Trophoblast cell (in vitro differentiated cells and primary cell): ENCODE measurements at regions not wholly inside any gene's neighbourhood (a gene's known extent, or its start where the extent isn't known, plus 50 kb on each side); places are given as distances from the start of the nearest gene placed in this dataset.

Experiments used
- DNase-seq, 2 donors: peaks; one replicate each; pipeline ENCODE4 v3.0.0-alpha.2; 2016
- H2AFZ ChIP-seq: 2 replicates; pipeline ENCODE4 v1.6.1; 2013; ENCODE audit warnings: low read length, moderate library complexity, mild to moderate bottlenecking; ENCODE audit not compliant: insufficient read depth, poor library complexity
- H2AK5ac ChIP-seq: 2 replicates; pipeline ENCODE4 v1.6.1; 2013; ENCODE audit warnings: mild to moderate bottlenecking, low read length
- H2BK120ac ChIP-seq: 2 replicates; pipeline ENCODE4 v1.6.1; 2013; ENCODE audit warnings: low read length, mild to moderate bottlenecking, moderate library complexity; ENCODE audit not compliant: insufficient read depth, poor library complexity
- H2BK12ac ChIP-seq: 2 replicates; pipeline ENCODE4 v1.6.1; 2013; ENCODE audit warnings: mild to moderate bottlenecking, low read length, moderate library complexity
- H2BK5ac ChIP-seq: 2 replicates; pipeline ENCODE4 v1.6.1; 2013; ENCODE audit warnings: low read length, low read depth, moderate library complexity, mild to moderate bottlenecking; ENCODE audit not compliant: poor library complexity
- H3K14ac ChIP-seq: 2 replicates; pipeline ENCODE4 v1.6.1; 2013; ENCODE audit warnings: mild to moderate bottlenecking, low read length
- H3K18ac ChIP-seq: 2 replicates; pipeline ENCODE4 v1.6.1; 2013; ENCODE audit warnings: mild to moderate bottlenecking, low read length
- H3K23ac ChIP-seq: 2 replicates; pipeline ENCODE4 v1.6.1; 2013; ENCODE audit warnings: low read length
- H3K27ac ChIP-seq: 2 replicates; pipeline ENCODE4 v1.5.1; 2013; ENCODE audit warnings: low read depth, mild to moderate bottlenecking, inconsistent platforms, low read length, moderate library complexity
- H3K27me3 ChIP-seq: 2 replicates; pipeline ENCODE4 v1.6.1; 2013; ENCODE audit warnings: inconsistent platforms, mild to moderate bottlenecking, low read length, moderate library complexity; ENCODE audit not compliant: insufficient read depth
- H3K36me3 ChIP-seq, 2 experiments: 1 replicate in 1 of 2; 2 replicates in 1 of 2; pipeline ENCODE4 v1.6.1; 2013; ENCODE audit warnings: low read length in 2 of 2, mild to moderate bottlenecking in 2 of 2, moderate library complexity in 1 of 2; ENCODE audit not compliant: insufficient read depth in 2 of 2, control insufficient read depth in 1 of 2
- H3K4ac ChIP-seq: 2 replicates; pipeline ENCODE4 v1.6.1; 2013; ENCODE audit warnings: low read depth, mild to moderate bottlenecking, low read length, moderate library complexity
- H3K4me1 ChIP-seq, 2 experiments: 1 replicate in 1 of 2; 2 replicates in 1 of 2; pipeline ENCODE4 v1.6.1; 2013; ENCODE audit warnings: low read length in 2 of 2, mild to moderate bottlenecking in 2 of 2, moderate library complexity in 1 of 2; ENCODE audit not compliant: insufficient read depth in 2 of 2, control insufficient read depth in 1 of 2
- H3K4me2 ChIP-seq: 2 replicates; pipeline ENCODE4 v1.6.1; 2013; ENCODE audit warnings: inconsistent platforms, mild to moderate bottlenecking, low read length, moderate library complexity
- H3K4me3 ChIP-seq: 2 replicates; pipeline ENCODE4 v1.5.1; 2013; ENCODE audit warnings: mild to moderate bottlenecking, low read depth, low read length, inconsistent platforms
- H3K79me1 ChIP-seq: one replicate; pipeline ENCODE4 v1.6.1; 2013; ENCODE audit warnings: low read length
- H3K79me2 ChIP-seq: 2 replicates; pipeline ENCODE4 v1.6.1; 2013; ENCODE audit warnings: low read length, mild to moderate bottlenecking; ENCODE audit not compliant: control insufficient read depth, insufficient read depth, poor library complexity
- H3K9ac ChIP-seq: 2 replicates; pipeline ENCODE4 v1.6.1; 2013; ENCODE audit warnings: mild to moderate bottlenecking, low read length
- H3K9me3 ChIP-seq: 2 replicates; pipeline ENCODE4 v1.6.1; 2013; ENCODE audit warnings: low read depth, mild to moderate bottlenecking, control low read depth, inconsistent platforms, low read length; ENCODE audit not compliant: insufficient read depth
- H4K12ac ChIP-seq: 2 replicates; pipeline ENCODE4 v1.6.1; 2013; ENCODE audit warnings: low read depth, mild to moderate bottlenecking, low read length, moderate library complexity
- H4K8ac ChIP-seq: 2 replicates; pipeline ENCODE4 v1.6.1; 2013; ENCODE audit warnings: low read depth, mild to moderate bottlenecking, low read length, moderate library complexity
- H4K91ac ChIP-seq: one replicate; pipeline ENCODE4 v1.6.1; 2013; ENCODE audit warnings: low read depth, mild to moderate bottlenecking, low read length, moderate library complexity
- WGBS: extraction: QIAGEN DNeasy Blood & Tissue Kit; methylation state at CpG from one replicate; pipeline ENCODE4 v1.1.7; 2013; ENCODE audit warnings: missing lambda C conversion rate; ENCODE audit not compliant: insufficient read length, insufficient coverage; ENCODE audit errors: extremely low coverage; 5-methylcytosine and 5-hydroxymethylcytosine counted together

DNA sequence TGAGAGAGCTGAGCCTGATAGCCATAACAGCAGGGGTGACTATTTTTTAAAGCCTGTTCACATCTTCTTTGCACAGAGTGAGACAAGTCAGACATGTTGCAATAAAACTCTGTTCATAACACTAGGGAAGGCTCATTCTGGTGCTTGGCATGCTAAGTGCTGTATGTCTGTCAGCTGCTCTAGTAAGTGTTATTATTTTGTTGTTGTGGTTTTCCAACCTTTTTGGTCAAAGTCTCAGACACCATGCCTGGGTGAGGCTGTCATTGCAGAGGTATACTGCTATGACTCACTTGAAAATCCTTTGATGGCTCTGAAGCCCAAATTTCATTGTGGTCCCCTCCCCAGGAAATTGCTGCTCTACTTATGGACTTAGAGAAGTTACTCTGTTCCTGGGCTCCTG, 129.7 kb downstream of the ADRA2A start:
- H3K23ac ChIP-seq, result no peak overlapping the region
- H3K9ac ChIP-seq, result no peak overlapping the region
- DNase-seq, result no peak
- no peaks in the 10 kb centered on the region for H3K9me3 ChIP-seq
- no peak overlapping the region for H2AFZ ChIP-seq
- no peaks in the 10 kb centered on the region for H3K36me3 ChIP-seq
- no peaks in the 10 kb centered on the region for H3K79me1 ChIP-seq
- H2BK12ac ChIP-seq, result no peak overlapping the region
- no peak overlapping the region for H4K8ac ChIP-seq
- H3K79me2 ChIP-seq, result no peaks in the 10 kb centered on the region
- H4K12ac ChIP-seq, result no peak overlapping the region
- no peak overlapping the region for H3K4me2 ChIP-seq
- no peak overlapping the region for H3K27ac ChIP-seq
- H4K91ac ChIP-seq, result no peak overlapping the region
- H3K18ac ChIP-seq, result no peak overlapping the region
- no peak overlapping the region for H2AK5ac ChIP-seq
- no peaks in the 10 kb centered on the region for H3K27me3 ChIP-seq
- no peak overlapping the region for H2BK5ac ChIP-seq
- H3K14ac ChIP-seq, result no peak overlapping the region
- H3K4me1 ChIP-seq, result peaks cover 0 to 3% of the 10 kb centered on the region in 2 experiments
- no peak overlapping the region for H2BK120ac ChIP-seq
- H3K4me3 ChIP-seq, result no peak overlapping the region
- H3K4ac ChIP-seq, result no peak overlapping the region

GRCh38 chr10:111207500-111207899, 130.7 kb downstream of the ADRA2A start:
- Histone ChIP-seq H4K12ac (no peak overlapping the region), H3K4me2 (no peak overlapping the region), H2AK5ac (no peak overlapping the region), H2BK12ac (no peak overlapping the region), H2BK120ac (no peak overlapping the region), H2BK5ac (no peak overlapping the region), H3K79me1 (no peaks in the 10 kb centered on the region), H3K4ac (no peak overlapping the region), H3K4me1 (peaks cover 0 to 3% of the 10 kb centered on the region in 2 experiments), H2AFZ (no peak overlapping the region), H3K9me3 (no peaks in the 10 kb centered on the region), H4K91ac (no peak overlapping the region), H3K27ac (no peak overlapping the region), H3K18ac (no peak overlapping the region), H4K8ac (no peak overlapping the region), H3K4me3 (no peak overlapping the region), H3K27me3 (no peaks in the 10 kb centered on the region), H3K9ac (no peak overlapping the region), H3K23ac (no peak overlapping the region), H3K36me3 (no peaks in the 10 kb centered on the region), H3K14ac (no peak overlapping the region), H3K79me2 (no peaks in the 10 kb centered on the region)
- DNase-seq, result peak in 1 of 2 donors; percentile 27
- no CpG with 5 or more reads among the region's 5 CpGs for WGBS

DNA sequence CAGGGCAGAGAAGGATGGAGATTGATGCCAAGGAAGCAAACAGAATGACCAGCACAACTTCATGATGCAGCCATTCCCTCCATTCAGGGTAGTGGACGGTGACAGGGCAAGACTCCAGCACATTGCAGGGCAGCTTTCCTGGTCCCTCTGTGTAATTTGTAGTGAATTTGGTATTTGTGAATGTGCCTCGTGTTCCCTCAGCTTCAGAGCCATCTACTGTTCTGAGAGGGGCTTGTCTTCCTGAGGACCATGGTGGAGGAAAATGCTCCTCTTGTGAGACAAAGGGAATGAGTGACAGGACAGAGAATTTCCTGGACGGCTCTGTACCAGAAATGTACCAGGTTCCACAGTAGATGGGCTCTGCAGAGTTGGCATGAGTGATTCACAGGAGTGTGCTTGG, 132.1 kb downstream of the ADRA2A start:
- no peak overlapping the region for H2BK120ac ChIP-seq
- no peak overlapping the region for H3K27ac ChIP-seq
- no peaks in the 10 kb centered on the region for H3K79me1 ChIP-seq
- H3K14ac ChIP-seq, result no peak overlapping the region
- no peak overlapping the region for H3K4ac ChIP-seq
- no peaks in the 10 kb centered on the region for H3K36me3 ChIP-seq
- no peak overlapping the region for H2AK5ac ChIP-seq
- H3K23ac ChIP-seq, result no peak overlapping the region
- no peak overlapping the region for H3K18ac ChIP-seq
- no peak overlapping the region for H4K8ac ChIP-seq
- DNase-seq, result no peak
- no peaks in the 10 kb centered on the region for H3K79me2 ChIP-seq
- H3K4me3 ChIP-seq, result no peak overlapping the region
- H4K12ac ChIP-seq, result no peak overlapping the region
- H3K4me2 ChIP-seq, result no peak overlapping the region
- H3K4me1 ChIP-seq, result peaks cover 0 to 3% of the 10 kb centered on the region in 2 experiments
- no peak overlapping the region for H2AFZ ChIP-seq
- H3K27me3 ChIP-seq, result no peaks in the 10 kb centered on the region
- no peak overlapping the region for H2BK5ac ChIP-seq
- WGBS, result no CpG with 5 or more reads among the region's 3 CpGs
- H4K91ac ChIP-seq, result no peak overlapping the region
- no peaks in the 10 kb centered on the region for H3K9me3 ChIP-seq
- H2BK12ac ChIP-seq, result no peak overlapping the region
- no peak overlapping the region for H3K9ac ChIP-seq

DNA sequence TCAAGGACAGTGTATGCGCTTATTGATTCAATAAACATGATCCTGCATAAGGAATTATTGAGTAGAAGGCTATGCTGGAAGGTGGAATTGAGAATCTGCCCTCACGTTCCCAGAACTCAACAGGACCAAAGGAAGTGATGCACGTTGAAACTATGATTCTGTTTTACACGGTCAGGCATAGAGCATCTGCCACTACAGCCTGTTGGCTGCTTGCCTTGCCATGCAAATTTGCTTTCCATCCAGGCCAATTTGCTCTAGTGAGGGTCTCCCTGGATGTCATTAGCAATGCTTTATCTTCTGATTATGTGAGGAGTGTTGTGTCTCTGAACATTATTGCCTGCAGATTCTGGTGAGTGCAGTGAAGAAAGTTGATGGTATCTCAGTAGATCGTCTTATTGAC, 132.9 kb downstream of the ADRA2A start:
- Histone ChIP-seq H3K4ac (no peak overlapping the region), H4K12ac (no peak overlapping the region), H3K27me3 (no peaks in the 10 kb centered on the region), H3K9ac (no peak overlapping the region), H4K91ac (no peak overlapping the region), H3K4me2 (no peak overlapping the region), H2BK12ac (no peak overlapping the region), H3K79me1 (no peaks in the 10 kb centered on the region), H3K27ac (no peak overlapping the region), H2BK120ac (no peak overlapping the region), H3K4me1 (peaks cover 0 to 3% of the 10 kb centered on the region in 2 experiments), H3K79me2 (no peaks in the 10 kb centered on the region), H3K23ac (no peak overlapping the region), H4K8ac (no peak overlapping the region), H2BK5ac (no peak overlapping the region), H3K36me3 (no peaks in the 10 kb centered on the region), H3K14ac (no peak overlapping the region), H2AK5ac (no peak overlapping the region), H3K4me3 (no peak overlapping the region), H3K18ac (no peak overlapping the region), H3K9me3 (no peaks in the 10 kb centered on the region), H2AFZ (peak overlapping the region; percentile 21)
- DNase-seq, result no peak
- no CpG with 5 or more reads among the region's 5 CpGs for WGBS
